Hindlimb muscle (tissue), 1 donor: ENCODE measurements at regions not wholly inside any gene's neighbourhood (a gene's known extent, or its start where the extent isn't known, plus 50 kb on each side); places are given as distances from the start of the nearest gene placed in this dataset.

ENCODE experiments used
- DNase-seq: peaks from one replicate; pipeline ENCODE4 v3.0.0-alpha.2; 2013

DNA sequence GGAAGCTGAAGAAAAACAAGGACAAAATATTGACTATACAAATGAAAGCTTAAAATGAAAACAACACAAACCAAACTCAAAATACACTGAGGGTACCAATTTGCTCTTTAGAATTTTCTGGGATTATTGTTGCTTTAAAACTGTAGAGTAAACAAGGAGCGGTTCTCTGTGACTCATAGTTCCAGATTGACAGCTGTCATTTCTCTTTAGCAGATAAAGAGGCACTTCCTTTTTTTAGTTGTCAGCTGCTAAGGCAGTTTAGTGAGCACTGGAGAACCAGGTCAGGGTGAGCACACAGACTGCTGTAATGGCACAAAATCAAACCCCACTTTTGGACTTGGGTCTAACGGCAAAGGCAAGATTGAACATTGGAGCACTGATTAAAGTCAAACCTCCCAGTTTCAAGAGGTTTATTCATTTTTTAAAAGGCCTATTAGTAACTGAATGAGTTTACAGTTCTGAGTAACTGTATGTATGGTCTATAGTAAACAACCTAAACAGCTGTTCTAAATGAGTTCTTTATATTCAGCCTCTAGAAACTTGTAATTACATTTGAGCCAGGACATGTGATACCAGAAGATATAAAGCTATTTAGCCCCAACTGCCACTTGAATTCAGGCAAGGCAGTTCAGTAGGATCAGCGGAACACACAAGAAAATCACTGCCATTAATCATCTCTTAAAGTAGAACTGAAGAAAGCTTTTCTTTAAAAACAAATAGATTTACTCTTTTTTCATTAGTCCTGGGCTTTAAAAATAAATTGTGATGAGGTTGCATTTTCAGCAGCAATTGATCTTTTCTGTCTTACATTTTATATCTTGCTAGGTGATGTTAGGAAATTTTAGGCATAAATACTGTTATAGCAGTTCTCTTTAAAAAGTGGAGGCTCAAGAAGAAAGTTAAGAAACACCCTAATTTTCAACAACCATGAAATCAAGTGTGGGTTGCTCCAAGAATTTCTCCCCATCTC is 71.7 kb upstream of the PRICKLE1 start:
- no peak for DNase-seq

DNA sequence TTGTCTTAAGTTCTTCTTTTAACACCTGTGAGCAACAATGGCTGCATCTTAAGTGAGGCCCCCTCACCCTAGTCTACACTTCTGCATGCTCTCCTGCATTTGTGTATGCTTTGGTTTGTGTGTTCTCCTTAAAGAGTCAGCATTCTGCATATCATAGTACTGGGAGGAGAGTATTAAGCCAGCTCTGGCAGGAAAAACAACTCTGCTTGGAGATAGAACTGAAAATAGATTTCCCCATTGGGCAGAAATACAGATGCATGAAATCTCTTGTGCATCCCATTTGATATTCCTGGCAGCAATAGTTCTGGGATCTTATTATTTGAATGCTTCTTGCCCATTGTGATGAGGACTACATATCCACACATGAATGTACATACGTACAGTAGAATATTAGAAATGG is 70.6 kb upstream of the PRICKLE1 start:
- no peak for DNase-seq

DNA sequence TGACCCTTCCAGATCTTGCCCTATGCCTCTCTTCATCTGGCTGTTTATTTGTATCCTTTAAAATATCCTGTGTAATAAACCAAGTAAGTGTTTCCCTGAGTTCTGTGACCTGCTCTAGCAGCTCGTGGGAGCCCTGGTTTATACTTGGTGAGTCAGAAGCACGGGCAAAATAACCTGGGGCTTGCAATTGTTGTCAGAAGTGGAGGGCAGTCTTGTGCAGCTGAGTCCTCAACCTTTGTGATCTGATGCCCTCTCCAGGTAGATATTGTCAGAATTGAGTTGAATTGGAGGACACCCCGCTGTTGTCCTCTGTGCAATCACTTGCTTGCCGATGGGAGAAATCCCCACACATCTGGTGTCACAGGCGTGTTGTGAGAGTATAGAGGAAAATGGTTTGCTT is 62.5 kb upstream of the PRICKLE1 start:
- DNase-seq = no peak

DNA sequence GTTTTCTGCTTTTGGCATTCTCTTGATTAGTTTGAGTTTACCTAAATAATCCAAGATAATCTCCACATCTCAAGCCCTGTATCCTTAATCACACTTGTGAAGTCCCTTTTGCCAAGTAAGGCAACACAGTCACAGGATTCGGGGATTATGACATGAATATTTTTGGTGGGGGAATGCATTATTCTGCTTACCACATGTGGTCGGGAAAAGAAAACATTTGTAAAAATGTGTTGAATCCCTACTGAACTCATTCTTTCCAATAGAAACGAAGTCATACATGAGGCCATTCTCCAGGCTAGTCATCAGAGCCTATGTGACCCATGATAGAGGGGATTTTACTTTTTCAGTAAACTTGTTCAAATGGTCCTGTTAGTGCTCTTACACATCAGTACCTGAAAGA is 58.5 kb upstream of the PRICKLE1 start:
- no peak for DNase-seq

DNA sequence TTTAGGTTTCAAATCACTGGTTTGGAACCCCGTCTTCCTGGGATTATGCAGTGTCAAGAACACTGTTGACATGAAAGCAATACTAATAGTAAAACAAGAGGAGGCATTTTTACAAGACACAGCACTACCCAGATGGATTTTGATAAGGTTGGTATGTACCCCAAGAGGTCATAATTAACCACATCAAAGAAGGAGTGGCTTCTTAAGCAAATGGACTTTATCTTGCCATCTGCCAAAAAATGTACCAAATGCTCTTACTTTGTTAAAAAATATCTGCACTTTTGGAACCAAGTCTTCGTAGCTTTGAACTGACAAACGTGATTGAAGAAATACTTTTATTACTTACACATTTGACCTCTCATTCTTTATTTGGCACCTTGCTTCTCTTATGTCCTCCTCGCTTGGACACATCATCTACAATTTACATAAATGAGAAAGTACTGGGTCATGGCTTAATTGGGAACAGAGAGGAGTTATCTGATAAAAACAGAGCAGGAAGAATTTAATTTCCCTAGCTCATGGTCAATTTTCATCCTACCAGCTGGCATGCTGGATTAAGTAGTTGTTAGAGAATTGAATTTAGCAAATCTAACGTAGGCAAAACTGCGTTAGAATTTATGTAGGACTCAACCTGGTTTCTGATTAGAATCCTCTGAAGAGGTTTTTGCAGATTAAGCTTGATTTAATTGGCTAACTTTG is 54.5 kb upstream of the PRICKLE1 start:
- DNase-seq = no peak

DNA sequence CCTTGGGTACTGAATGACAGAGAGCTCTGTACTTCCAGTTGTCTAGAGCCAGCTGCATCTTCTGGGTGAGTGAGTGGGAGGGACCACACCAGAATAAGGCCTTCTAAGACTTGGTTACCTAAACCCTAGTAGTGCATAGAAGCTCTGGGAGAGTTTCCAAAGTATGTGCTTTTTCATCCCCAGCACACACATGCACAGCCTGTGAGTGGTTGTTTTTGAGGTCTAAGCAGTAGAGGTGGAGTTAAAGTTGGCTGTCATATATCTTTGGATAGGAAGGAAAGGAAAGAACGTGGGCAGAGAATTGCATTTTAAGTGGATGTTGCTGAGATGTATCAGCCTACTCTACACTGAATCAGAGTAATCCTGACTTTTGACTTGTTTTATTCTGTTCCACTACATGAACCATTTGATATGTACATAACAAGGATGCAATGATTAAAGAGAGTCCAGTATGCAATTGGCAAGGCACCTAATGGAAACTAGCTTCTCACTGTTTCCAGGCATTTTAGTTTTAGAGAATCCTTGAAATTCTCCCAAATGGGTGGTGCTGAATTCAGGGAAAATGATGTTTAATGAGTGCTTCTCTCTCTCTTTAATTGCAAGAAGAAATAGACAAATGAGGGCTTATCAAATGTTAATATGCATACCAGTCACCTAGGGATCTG is 51.8 kb upstream of the PRICKLE1 start:
- DNase-seq = no peak

DNA sequence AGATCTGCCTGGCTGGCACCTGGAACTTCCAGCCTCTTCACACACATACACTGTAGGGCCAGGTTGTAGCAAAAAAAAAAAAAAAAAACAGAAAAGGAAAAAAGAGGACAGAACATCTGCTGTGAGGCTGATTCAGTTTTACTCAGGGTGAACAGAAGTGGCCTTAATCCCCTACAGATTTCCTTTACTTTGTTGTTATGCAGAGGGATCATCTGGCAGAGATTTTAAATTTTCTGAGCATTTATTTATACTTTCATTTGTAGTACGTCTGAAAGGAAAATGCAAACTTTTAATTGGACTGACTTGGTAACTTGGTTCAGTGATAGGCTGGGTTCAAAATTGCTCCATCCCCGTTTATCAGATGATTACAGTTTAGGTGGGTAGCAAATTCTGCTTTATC is 50.8 kb upstream of the PRICKLE1 start:
- no peak for DNase-seq

DNA sequence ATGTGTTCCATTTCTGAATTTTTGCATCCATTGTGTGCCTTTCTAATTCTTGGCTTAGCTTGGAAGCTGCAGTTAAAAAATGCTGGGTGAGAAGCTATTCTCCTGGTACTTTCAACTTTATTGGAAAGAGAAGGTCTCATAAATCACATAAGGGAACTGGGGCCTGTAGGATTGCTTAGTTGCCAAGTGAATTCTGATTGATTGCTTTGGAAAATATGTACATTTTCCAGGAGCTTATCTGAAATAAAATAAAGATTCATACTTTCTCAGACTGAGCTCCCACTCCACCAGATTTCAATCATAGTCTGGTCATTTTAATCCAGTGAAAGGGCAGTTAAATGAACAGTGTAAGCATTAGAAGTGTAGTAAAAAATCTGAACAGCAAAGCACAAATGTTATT is 50.0 kb upstream of the PRICKLE1 start:
- DNase-seq = no peak
